PFSK-1 (cell line): ENCODE measurements at regions not wholly inside any gene's neighbourhood (a gene's known extent, or its start where the extent isn't known, plus 50 kb on each side); places are given as distances from the start of the nearest gene placed in this dataset.

Experiments
- FOXP2 ChIP-seq: optimal IDR thresholded peaks from 2 replicates; pipeline ENCODE3; 2011; ENCODE audit warnings: borderline replicate concordance, control low read depth, inconsistent platforms; ENCODE audit not compliant: insufficient read depth; ENCODE audit errors: extremely low read length, extremely low read depth
- POLR2AphosphoS5 ChIP-seq: IDR thresholded peaks from 2 replicates; pipeline ENCODE4 v1.6.1; 2012; ENCODE audit warnings: low read depth, mild to moderate bottlenecking, control low read depth, low read length, moderate library complexity
- REST ChIP-seq, 2 experiments: IDR thresholded peaks; 2 replicates each; pipeline versions ENCODE4 v1.6.1 to v1.8.0; 2011 to 2012; ENCODE audit warnings: low read depth in 2 of 2, low read length in 2 of 2, control low read depth in 1 of 2, inconsistent platforms in 1 of 2, mild to moderate bottlenecking in 1 of 2, moderate library complexity in 1 of 2; ENCODE audit not compliant: insufficient read depth in 1 of 2
- SIN3A ChIP-seq: IDR thresholded peaks from 2 replicates; pipeline ENCODE4 v1.6.1; 2012; ENCODE audit warnings: mild to moderate bottlenecking, low read length, moderate library complexity, borderline replicate concordance; ENCODE audit not compliant: insufficient read depth
- TAF1 ChIP-seq: IDR thresholded peaks from 2 replicates; pipeline ENCODE4 v1.6.1; 2012; ENCODE audit warnings: low read length, control low read depth, borderline replicate concordance; ENCODE audit not compliant: insufficient read depth

GRCh38 chr1:191624044-191624443, 534.2 kb upstream of the RGS18 start:
- no peak for TF ChIP-seq TAF1
- TF ChIP-seq REST (IDR thresholded peaks at IDR 0.05; ENCODE audit: insufficient read depth in 1 of 2, low read depth in 2 of 2, low read length in 2 of 2), result no peak
- no peak for TF ChIP-seq FOXP2
- no peak for TF ChIP-seq SIN3A
- no peak for TF ChIP-seq POLR2AphosphoS5

DNA sequence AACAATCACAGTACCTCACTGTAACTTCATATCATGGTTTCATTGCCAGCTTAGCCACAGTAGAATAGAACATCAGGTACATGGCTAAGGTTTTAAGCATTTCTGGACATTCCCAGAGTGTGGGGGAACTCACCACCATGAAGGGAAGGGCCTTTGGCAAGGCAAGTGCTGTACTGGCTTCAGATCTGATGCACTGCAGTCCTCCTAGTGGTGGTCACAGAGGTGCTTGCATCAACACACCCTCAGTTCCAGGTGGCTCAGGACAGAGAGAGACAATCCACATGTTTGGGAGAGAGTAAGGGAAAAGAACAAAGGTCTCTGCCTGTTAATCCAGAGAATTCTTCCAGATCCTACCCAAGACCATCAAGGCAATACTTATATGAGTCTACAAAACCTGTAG, 528.4 kb upstream of the RGS18 start:
- TF ChIP-seq FOXP2 (no peak), TAF1 (no peak), REST (IDR thresholded peaks at IDR 0.05; ENCODE audit: insufficient read depth in 1 of 2, low read depth in 2 of 2, low read length in 2 of 2) (no peak), SIN3A (no peak), POLR2AphosphoS5 (no peak)

DNA sequence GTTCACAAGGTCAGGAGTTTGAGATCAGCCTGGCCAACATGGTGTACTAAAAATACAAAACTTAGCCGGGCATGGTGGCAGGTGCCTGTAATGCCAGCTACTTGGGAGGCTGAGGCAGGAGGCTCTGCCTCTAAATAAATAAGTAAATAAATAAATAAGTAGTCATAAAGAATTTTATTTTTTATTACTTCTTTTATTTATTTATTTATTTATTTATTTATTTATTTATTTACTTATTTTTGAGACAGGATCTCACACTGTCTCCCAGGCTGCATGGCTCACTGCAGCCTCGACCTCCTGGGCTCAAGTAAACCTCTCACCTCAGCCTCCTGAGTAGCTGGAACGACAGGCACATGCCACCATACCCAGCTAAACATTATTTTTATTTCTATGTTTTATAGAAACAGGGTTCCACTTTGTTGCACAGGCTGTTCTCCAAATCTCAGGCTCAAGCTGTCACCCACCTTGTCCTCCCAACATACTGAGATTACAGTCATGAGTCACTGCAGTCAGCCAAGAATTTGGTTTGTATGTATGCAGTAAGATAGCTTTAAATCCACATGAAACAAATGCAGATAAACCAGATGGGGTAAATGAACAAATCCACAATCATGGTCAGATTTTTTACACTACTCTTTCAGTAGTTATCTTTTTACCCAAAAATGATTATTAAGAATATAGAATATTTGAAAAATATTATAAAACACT, 523.3 kb upstream of the RGS18 start:
- no peak for TF ChIP-seq POLR2AphosphoS5
- TF ChIP-seq TAF1, result no peak
- no peak for TF ChIP-seq REST (IDR thresholded peaks at IDR 0.05; ENCODE audit: insufficient read depth in 1 of 2, low read depth in 2 of 2, low read length in 2 of 2)
- TF ChIP-seq SIN3A, result no peak
- TF ChIP-seq FOXP2, result no peak

GRCh38 chr1:191636345-191636744, 521.9 kb upstream of the RGS18 start:
- TF ChIP-seq REST (IDR thresholded peaks at IDR 0.05; ENCODE audit: insufficient read depth in 1 of 2, low read depth in 2 of 2, low read length in 2 of 2), result no peak

- no peak for TF ChIP-seq TAF1
- no peak for TF ChIP-seq FOXP2
- TF ChIP-seq SIN3A, result no peak
- no peak for TF ChIP-seq POLR2AphosphoS5
- no peak for TF ChIP-seq REST (IDR thresholded peaks at IDR 0.05; ENCODE audit: insufficient read depth in 1 of 2, low read depth in 2 of 2, low read length in 2 of 2)
Measured at GRCh38 chr1:191641420-191642260, 516.6 kb upstream of the RGS18 start.
